ENCODE measurements at regions not wholly inside any gene's neighbourhood (a gene's known extent, or its start where the extent isn't known, plus 50 kb on each side); places are given as distances from the start of the nearest gene placed in this dataset.
"Not testable (repeated sequence)": the region's sequence is repeated elsewhere in the genome, so short reads cannot be mapped to it uniquely, and the experiment has no call there.

GRCh38 chr3:878746-879145 is 214.1 kb upstream of the CNTN6 start:
- intact Hi-C loops (cut with micrococcal nuclease) = no loop called here
- ATAC-seq (no peak), DNase-seq (no peak)

- DNase-seq (no peak), ATAC-seq (no peak)
- intact Hi-C loops (cut with micrococcal nuclease) = no loop called here
These were observed 212.5 kb upstream of the CNTN6 start for GRCh38 chr3:880371-880770.

DNA sequence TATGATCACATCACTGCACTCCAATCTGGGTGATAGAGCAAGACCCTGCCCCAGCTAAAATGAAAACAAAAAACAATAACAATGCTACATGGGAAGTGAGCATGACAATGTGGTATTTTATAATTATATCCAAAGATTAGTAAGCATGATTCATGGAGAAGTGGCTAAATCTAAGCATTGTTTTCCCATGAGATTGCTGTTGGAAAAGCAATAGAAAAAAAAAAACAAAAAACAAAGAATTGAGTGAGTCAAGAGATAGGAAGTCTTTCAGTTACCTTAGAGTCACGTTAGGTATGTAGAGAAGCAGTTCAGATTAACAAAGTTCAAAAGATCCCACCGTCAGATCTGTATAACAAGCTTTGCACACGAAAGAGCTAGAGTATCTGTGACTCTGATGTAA is 210.3 kb upstream of the CNTN6 start:
- DNase-seq (no peak), ATAC-seq (no peak)
- intact Hi-C loops (cut with micrococcal nuclease) = no loop called here

GRCh38 chr3:901953-902778 is 190.7 kb upstream of the CNTN6 start:
- ATAC-seq (no peak), DNase-seq (no peak)
- intact Hi-C loops (cut with micrococcal nuclease) = no loop called here

DNA sequence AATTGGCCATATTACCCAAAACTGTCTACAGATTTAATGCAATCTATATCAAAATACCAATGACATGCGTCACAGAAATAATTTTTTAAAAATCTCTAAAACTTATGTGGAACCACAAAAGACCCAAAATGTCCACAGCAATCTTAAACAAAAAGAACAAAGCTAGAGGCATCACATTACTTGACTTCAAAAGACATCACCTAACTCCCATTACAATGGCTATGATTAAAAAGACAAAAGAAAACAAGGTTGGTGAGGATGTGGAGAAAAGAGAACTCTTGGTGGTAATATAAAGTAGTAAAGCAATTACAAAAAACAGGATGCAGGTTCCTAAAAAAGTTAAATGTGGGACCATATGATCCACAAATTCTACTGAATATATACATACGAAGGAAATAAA is 187.6 kb upstream of the CNTN6 start:
- ATAC-seq (no peak), DNase-seq (no peak)
- intact Hi-C loops (cut with micrococcal nuclease) = no loop called here

GRCh38 chr3:906739-907138 is 186.1 kb upstream of the CNTN6 start:
- intact Hi-C loops (cut with micrococcal nuclease) = no loop called here
- no peak for ATAC-seq
- no peak for DNase-seq

GRCh38 chr3:908839-909238 is 184.0 kb upstream of the CNTN6 start:
- no peak for DNase-seq
- no peak for ATAC-seq
- intact Hi-C loops (cut with micrococcal nuclease) = no loop called here

DNA sequence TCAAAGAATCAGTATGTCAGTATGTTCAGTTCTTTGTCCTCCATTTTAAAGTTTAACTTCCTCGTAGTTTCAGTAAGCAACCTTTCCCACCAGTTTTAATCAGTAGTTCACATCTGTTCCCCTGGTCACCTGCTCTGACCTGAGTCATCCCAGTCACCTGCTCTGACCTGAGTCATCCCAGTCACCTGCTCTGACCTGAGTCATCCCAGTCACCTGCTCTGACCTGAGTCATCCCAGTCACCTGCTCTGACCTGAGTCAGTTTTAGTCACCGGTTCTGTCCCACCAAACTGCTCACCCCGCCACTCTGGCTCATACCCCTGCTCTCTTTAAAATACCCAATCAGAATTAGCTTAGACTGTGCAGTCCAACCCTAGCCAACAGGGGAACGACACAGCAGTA is 180.1 kb upstream of the CNTN6 start:
- ATAC-seq; DNase-seq; intact Hi-C loops (cut with micrococcal nuclease): not testable (repeated sequence)

DNA sequence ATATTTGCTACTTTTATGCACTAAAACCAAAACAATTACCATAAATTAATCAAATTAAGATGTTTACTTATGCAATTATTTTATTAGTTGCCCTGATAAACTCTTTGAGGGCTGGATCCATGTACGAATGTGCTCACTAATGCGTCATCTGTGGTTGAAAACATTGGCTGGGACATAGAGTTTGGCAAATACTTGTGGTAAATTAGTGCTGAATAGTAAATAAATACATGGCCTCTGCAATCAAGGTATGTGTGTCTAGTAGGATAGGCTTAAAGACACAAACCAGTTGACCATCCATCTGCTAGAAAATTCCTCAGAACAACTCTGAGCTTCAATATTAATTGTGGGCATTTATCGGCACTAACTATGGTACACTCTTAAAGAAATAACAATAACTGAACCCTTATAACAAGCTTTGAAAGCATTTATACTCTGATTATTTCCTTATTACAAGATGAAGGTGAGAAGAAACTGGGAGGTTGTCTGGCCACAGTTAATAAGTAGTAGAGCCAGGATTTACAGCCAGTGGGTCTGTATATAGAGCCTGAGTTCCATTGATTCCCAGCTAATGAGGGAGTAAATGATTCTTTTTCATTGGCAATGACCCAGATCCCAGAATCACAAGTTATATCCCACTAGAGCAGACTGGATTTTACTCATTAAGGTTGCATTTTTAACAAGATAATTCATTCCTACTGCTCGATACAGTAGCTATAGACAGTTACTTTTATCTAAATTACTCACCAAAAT is 169.5 kb upstream of the CNTN6 start:
- intact Hi-C loops (cut with micrococcal nuclease) = no loop called here

DNA sequence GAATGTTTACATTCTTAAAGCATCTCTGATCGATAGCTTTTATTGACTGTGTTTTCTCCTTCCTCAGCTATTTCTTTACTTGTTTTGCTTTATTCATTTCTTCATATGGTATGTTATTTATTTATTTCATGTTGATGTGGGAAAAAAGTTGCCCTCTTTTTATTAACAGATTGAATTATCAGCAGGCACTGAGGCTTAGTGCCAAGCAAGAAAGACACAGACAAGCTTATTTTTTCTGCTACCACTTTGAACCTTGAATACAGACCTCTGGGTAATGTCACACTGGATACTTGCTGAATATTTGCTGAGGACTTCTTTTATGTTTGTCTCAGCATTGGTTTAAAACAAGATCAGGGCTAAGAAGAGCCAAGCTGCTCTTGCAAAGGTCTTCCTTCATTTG is 162.0 kb upstream of the CNTN6 start:
- ATAC-seq = no peak
- intact Hi-C loops (cut with micrococcal nuclease) = no loop called here

More for the DNA sequence above, 169.5 kb upstream of the CNTN6 start:
- DNase-seq (no peak), ATAC-seq (no peak)

GRCh38 chr3:933326-933725 is 159.5 kb upstream of the CNTN6 start:
- no peak for DNase-seq

More for the DNA sequence above, 162.0 kb upstream of the CNTN6 start:
- DNase-seq = no peak

GRCh38 chr3:944786-945185 is 148.0 kb upstream of the CNTN6 start:
- intact Hi-C loops (cut with micrococcal nuclease) = no loop called here
- ATAC-seq (no peak), DNase-seq (no peak)

More at GRCh38 chr3:933326-933725, 159.5 kb upstream of the CNTN6 start:
- intact Hi-C loops (cut with micrococcal nuclease) = no loop called here
- ATAC-seq = no peak

GRCh38 chr3:945738-946137 is 147.1 kb upstream of the CNTN6 start:
- ATAC-seq (no peak), DNase-seq (no peak)
- intact Hi-C loops (cut with micrococcal nuclease) = no loop called here

- no peak for DNase-seq
- no peak for ATAC-seq
- intact Hi-C loops (cut with micrococcal nuclease) = no loop called here
These were observed 139.9 kb upstream of the CNTN6 start for GRCh38 chr3:952906-953305.

- intact Hi-C loops (cut with micrococcal nuclease) = no loop called here
- DNase-seq = no peak
- no peak for ATAC-seq
These were observed 129.6 kb upstream of the CNTN6 start for GRCh38 chr3:963255-963654.

DNA sequence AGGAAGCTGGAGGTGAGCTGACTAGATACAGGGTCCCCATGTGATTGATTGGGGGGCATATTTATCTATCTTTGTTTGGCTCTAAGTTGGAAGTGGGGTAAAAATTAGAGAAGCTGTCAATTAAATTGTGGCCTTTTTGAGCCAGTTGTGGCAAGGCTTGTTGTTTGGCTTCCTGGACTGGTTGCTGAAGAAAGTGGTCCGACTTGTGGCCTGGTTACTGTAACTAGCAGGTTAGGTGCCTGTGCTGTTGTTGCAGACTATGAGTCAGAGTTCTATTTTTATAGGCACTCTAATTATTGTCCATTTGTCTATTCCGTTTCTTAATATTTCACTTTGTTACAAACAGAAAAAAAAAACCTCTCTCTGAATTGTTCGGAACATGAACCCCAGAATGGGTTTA is 129.1 kb upstream of the CNTN6 start:
- DNase-seq (no peak), ATAC-seq (no peak)
- intact Hi-C loops (cut with micrococcal nuclease) = no loop called here

GRCh38 chr3:965826-966225 is 127.0 kb upstream of the CNTN6 start:
- ATAC-seq (no peak), DNase-seq (no peak)
- intact Hi-C loops (cut with micrococcal nuclease) = no loop called here

- ATAC-seq (no peak), DNase-seq (no peak)
- intact Hi-C loops (cut with micrococcal nuclease) = no loop called here
These were observed 126.5 kb upstream of the CNTN6 start for GRCh38 chr3:966341-966740.

DNA sequence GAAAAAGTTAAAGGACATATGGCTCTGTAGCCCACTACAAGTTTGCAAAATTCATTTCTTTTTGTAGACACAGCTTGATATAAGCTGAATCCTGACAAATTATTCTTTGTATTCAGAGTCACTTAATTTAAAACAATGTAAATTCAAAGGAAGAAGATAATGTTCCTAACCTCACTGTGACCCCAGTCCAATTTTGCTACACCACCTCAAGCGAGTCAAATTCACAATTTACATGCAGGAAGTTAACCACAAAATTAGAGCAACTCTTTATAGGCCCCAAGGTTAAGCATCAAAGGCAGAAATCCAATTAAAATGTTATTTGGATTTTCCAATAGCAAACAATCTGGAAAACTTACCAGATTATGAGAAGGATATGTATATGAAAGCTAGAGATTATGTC is 119.5 kb upstream of the CNTN6 start:
- no peak for DNase-seq
- intact Hi-C loops (cut with micrococcal nuclease) = no loop called here
- ATAC-seq = no peak

- intact Hi-C loops (cut with micrococcal nuclease) = no loop called here
- DNase-seq = no peak
- no peak for ATAC-seq
These were observed 116.8 kb upstream of the CNTN6 start for GRCh38 chr3:976006-976405.

DNA sequence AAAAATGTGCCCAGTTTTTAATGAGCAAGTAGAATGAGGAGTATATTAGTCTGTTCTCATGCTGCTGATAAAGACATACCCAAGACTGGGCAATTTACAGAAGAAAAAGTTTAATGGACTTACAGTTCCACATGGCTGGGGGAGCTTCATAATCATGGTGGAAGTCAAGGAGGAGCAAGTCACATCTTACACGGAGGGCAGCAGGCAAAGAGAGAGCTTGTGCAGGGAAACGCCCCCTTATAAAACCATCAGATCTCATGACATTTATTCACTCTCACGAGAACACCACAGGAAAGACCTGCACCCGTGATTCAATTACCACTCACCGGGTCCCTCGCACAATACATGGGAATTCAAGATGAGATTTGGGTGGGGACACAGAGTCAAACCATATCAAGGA is 111.7 kb upstream of the CNTN6 start:
- intact Hi-C loops (cut with micrococcal nuclease) = no loop called here
- DNase-seq (no peak), ATAC-seq (no peak)
